Adrenal gland (tissue), 5 donors: ENCODE measurements at regions not wholly inside any gene's neighbourhood (a gene's known extent, or its start where the extent isn't known, plus 50 kb on each side); places are given as distances from the start of the nearest gene placed in this dataset.

Experiments
- POLR2A ChIP-seq, 2 donors: fragments of 450-650 bp; IDR thresholded peaks; one replicate each; pipeline ENCODE4 v1.6.1; 2017; ENCODE audit warnings: antibody characterized with exemption in 2 of 2, mild to moderate bottlenecking in 2 of 2, moderate library complexity in 1 of 2
- TF ChIP-seq, protein P1 (sequence below), 6 experiments: fragments of 450-650 bp in 4 of 6; fragments of 200-600 bp in 2 of 6; sonication (generic) in 1 of 6; IDR thresholded peaks; 1 replicate in 5 of 6; 2 replicates in 1 of 6; pipeline versions ENCODE4 v1.5.1 to v1.8.0; 2016 to 2021; ENCODE audit warnings: antibody characterized with exemption in 6 of 6, mild to moderate bottlenecking in 2 of 6, moderate library complexity in 1 of 6
- donor health status: DM: no; HTN: no; CAD: no.

DNA sequence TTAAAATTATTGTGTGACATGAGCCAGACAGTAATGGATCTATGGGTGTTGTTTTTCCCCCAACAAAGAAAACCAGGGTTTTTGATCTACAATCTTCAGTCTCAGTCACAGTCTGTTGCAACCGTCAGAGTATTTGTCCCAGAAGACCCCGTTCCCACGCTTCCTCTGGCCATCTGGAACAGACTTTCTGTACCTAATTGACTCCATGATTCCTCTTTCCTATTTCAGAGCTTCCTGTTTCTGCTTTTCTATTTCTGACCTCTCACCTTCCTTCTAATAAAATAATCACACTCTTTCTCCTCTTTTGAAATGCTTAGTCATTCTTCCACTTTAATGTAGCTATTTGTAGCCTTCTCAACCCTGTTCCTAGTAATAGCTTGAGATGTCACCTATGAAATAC lies 1044.8 kb downstream of the DTWD2 start:
- TF ChIP-seq, protein P1, sequence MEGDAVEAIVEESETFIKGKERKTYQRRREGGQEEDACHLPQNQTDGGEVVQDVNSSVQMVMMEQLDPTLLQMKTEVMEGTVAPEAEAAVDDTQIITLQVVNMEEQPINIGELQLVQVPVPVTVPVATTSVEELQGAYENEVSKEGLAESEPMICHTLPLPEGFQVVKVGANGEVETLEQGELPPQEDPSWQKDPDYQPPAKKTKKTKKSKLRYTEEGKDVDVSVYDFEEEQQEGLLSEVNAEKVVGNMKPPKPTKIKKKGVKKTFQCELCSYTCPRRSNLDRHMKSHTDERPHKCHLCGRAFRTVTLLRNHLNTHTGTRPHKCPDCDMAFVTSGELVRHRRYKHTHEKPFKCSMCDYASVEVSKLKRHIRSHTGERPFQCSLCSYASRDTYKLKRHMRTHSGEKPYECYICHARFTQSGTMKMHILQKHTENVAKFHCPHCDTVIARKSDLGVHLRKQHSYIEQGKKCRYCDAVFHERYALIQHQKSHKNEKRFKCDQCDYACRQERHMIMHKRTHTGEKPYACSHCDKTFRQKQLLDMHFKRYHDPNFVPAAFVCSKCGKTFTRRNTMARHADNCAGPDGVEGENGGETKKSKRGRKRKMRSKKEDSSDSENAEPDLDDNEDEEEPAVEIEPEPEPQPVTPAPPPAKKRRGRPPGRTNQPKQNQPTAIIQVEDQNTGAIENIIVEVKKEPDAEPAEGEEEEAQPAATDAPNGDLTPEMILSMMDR (IDR thresholded peaks at IDR 0.05): no peak
- TF ChIP-seq POLR2A (IDR thresholded peaks at IDR 0.05): no peak
